Fibroblast of the aortic adventitia (primary cell): ENCODE measurements at regions not wholly inside any gene's neighbourhood (a gene's known extent, or its start where the extent isn't known, plus 50 kb on each side); places are given as distances from the start of the nearest gene placed in this dataset.

Experiments
- DNase-seq: peaks from one replicate; pipeline ENCODE4 v3.0.0-alpha.2; 2010; ENCODE audit warnings: low read depth
- H3K4me3 ChIP-seq: 2 replicates; pipeline ENCODE4 v1.5.1; 2011; ENCODE audit warnings: low read depth, mild to moderate bottlenecking, control low read depth, low read length, moderate library complexity
- TF ChIP-seq, protein P1 (sequence below): IDR thresholded peaks from 2 replicates; pipeline ENCODE4 v1.5.1; 2011; ENCODE audit warnings: mild to moderate bottlenecking, low read length, control low read depth, inconsistent platforms; ENCODE audit not compliant: insufficient read depth

DNA sequence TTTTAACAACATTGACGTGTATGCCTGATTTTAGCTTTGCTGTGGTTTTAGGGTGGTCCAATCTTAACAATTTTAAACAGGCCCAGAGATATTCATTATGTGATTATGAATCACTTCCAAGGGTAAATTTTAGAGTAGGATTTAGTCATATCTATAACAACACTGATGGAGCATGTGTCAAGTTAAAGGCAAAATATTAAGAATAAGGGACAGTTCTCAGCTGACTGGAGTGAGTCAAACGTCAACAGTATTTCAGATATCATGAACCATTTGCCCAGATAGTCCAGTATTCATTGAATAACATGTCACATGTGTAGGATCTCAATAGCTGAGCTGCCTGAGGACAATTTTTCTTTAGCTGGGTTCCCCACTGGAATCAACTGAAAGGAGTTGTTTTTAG, 61.3 kb upstream of the VCX2 start:
- TF ChIP-seq, protein P1, sequence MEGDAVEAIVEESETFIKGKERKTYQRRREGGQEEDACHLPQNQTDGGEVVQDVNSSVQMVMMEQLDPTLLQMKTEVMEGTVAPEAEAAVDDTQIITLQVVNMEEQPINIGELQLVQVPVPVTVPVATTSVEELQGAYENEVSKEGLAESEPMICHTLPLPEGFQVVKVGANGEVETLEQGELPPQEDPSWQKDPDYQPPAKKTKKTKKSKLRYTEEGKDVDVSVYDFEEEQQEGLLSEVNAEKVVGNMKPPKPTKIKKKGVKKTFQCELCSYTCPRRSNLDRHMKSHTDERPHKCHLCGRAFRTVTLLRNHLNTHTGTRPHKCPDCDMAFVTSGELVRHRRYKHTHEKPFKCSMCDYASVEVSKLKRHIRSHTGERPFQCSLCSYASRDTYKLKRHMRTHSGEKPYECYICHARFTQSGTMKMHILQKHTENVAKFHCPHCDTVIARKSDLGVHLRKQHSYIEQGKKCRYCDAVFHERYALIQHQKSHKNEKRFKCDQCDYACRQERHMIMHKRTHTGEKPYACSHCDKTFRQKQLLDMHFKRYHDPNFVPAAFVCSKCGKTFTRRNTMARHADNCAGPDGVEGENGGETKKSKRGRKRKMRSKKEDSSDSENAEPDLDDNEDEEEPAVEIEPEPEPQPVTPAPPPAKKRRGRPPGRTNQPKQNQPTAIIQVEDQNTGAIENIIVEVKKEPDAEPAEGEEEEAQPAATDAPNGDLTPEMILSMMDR: no peak
- DNase-seq: no peak
- no peak overlapping the region for H3K4me3 ChIP-seq

DNA sequence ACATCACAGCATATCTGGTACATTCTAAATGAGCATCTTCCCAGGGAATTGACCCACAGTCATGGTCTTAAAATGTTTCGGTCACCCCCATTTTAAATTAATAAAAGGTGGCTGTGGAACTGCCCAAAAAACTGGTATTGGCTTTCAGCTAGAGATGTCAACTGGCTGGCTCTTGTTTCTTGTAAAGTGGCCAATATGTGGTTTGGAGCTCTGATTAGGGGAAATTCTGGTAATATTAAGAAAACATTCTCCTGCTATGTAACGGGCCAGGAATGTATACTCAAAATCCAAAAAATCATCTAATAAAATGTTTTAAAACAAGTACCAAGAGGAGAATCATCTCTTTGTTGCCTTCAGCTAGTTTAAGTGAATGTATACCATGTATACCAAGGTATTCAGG, 62.0 kb upstream of the VCX2 start:
- DNase-seq: no peak
- no peak overlapping the region for H3K4me3 ChIP-seq
- TF ChIP-seq, protein P1: no peak

DNA sequence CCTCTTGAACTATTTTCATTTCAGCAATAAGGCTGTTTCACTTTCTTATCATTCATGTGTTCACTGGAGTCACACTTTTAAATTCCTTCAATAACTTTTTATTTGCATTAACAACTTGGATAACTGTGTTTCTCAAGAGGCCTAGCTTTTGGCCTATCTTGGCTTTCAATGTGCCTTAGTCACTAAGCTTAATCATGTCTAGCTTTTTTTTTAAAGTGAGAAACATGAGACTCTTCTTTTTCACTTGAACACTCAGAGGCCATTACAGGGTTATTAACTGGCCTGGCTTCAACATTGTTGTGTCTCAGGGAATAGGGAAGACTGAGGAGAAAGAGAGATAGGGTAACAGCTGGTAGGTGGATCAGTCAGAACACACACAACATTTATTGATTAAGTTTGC, 64.0 kb upstream of the VCX2 start:
- TF ChIP-seq, protein P1: no peak
- DNase-seq: peak; percentile 0
- H3K4me3 ChIP-seq: no peak overlapping the region

DNA sequence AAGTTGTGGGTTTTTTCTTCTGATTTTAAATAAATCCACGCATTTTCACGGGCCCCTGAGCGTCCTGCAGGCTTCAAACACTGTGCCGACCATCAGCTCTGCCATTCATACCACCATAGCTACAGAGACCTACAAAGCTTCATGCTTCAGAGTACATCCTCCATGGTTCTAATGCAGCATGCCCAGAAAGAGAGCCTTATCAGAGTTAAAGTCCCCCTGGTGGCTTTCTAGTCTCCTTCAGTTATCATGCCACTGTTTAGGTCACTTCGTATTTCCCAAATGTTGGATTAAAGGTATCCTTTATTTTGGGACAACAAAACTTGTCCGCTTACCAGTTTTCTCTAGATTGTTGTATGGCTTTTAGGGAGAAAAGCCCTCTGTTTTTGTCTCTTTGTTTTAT, 66.7 kb upstream of the VCX2 start:
- no peak overlapping the region for H3K4me3 ChIP-seq

DNA sequence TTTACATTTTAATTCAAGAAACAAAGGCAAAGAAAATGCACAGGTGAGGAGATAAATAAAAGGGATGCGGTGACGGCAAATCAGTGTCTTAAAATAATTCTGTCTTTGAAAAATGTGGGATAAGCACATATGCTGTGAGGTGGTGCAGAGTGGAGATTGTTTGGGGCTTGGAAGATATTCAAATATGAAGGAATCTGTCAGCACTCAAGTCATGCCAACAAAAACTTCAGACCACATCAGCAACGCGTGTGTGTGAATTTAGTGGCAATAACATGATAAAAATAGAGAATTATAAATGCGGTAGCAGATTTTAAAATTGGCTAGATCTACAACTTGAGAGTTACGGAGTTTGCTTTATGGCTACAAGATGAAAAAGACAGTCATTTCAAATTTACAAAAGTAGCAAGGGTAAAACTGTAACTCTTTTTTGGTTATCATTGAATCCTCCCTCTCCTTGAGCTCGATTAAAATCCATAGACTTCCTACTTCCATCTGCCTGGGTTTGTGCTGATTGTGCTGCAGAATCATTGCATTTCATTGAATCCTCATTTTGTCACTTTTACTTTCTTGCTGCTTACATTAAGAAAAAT, 71.5 kb upstream of the VCX2 start:
- TF ChIP-seq, protein P1: no peak
- no peak overlapping the region for H3K4me3 ChIP-seq
- no peak for DNase-seq

More for the DNA sequence above, 66.7 kb upstream of the VCX2 start:
- DNase-seq: no peak
- TF ChIP-seq, protein P1: no peak

DNA sequence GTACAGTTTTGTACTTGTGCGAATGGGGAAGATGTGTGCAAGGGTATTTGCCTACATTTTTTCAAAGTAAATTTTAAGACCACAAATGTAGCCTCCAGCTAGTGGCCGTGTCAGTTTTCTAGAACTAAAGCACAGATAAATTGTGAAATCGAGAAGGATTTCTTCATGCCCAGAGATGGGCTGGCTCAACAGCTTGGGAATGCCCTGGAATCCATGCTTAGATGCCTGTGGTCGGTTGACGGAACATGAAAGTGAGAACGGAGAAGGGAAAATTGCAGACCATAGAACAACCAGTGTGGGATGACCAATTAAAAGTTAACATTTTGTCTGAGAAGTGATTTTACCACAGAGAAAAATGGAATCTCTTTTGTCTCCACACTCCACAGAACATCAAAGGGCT, 73.2 kb upstream of the VCX2 start:
- H3K4me3 ChIP-seq: no peak overlapping the region
- TF ChIP-seq, protein P1: no peak
- DNase-seq: no peak

DNA sequence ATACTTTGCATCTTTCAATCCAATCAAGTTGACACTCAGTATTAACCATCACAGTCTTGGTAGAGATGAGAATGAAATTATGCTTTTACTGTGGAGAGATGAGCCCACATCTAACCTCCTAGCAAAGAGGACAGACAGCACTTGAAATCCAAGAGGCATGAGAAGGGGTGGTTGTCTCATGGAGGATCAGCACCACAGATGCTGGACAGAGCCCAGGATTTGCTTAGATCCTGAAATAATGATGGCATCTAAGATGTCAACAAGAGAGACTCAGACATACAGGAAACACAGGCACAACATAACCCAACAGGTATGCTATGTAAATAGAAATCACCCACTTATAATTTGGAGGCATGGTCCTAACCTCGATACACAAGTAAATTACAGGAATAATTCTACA, 74.3 kb upstream of the VCX2 start:
- no peak overlapping the region for H3K4me3 ChIP-seq
- TF ChIP-seq, protein P1: no peak
- DNase-seq: no peak
